ENCODE measurements at regions not wholly inside any gene's neighbourhood (a gene's known extent, or its start where the extent isn't known, plus 50 kb on each side); places are given as distances from the start of the nearest gene placed in this dataset.

DNA sequence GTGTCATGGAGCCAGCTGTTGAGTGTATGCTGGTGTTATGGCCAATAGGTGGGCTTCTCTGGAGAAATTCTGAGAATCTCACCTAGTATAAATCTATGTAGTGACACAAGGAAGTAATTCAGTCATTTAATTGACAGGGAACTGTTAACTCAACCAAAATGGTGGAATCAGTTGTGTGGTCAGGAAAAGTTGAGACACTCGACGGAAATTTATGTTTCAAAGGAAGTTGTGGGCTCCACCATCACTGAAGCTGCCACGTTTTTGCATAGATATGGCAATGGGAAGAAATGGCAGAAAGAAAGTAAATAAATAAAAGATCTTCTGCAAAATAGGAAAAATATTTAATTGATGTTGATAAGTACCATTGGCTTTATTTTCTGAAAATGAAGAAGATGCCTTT, 84.5 kb downstream of the ATP6V1G3 start (continued):
- no peak for TF ChIP-seq ZNF431 (CRISPR knock-in tag; IDR thresholded peaks at IDR 0.05; ENCODE audit: borderline replicate concordance, low read depth)
- no peak for TF ChIP-seq CENPT (CRISPR knock-in tag; IDR thresholded peaks at IDR 0.05; ENCODE audit: low read depth)
- TF ChIP-seq STAT5B (CRISPR knock-in tag; IDR thresholded peaks at IDR 0.05): no peak
- TF ChIP-seq PHB2 (IDR thresholded peaks at IDR 0.05; ENCODE audit: partially characterized antibody): no peak
- no peak for TF ChIP-seq FOXA3 (CRISPR knock-in tag; IDR thresholded peaks at IDR 0.05)

DNA sequence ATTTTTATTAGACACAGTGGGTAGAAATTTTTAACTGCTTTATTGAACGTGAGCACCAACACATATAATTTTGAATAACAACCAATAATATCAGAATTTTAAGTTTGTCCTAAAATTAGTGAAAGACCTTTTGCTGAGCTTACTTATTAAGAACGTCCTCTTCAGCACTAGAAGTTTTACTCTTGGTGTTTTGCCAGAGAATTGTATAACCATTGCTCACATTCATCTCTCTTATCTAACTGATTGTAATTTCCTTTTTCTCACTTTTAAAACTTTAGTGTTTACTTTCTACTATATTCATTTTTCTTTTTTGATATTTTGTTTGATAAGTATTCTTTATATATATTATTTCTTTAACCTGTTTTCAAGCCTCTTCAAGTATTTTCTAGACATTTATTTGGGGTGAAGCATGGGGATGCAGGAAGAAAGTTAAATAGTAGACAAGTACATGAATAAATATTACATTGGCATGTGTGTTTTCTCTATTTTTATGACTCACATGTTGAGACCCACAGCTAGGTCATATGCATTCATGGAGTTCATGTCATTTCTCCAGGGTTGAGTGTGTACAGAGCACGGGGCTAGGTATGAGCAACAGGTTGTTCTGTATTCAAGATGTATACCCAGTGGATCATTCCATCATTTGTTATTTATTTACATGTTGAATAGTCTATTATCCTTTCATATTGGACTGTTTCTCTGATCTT, 90.6 kb downstream of the ATP6V1G3 start:
- 3% methylated on average over 3 of the region's 3 CpGs for WGBS (ENCODE audit: low lambda C conversion rate)
- H3K4me1 ChIP-seq (ENCODE audit: insufficient read depth, low read length): no peaks in the 10 kb centered on the region
- no peak overlapping the region for H3K9ac ChIP-seq (ENCODE audit: insufficient read depth, low read depth, low read length)
- ChIA-PET CTCF (ENCODE audit: low intra/inter-chr PET ratio, low total read pairs) (no interaction called here), POLR2A (no interaction called here)
- DNase-seq (ENCODE audit: low spot score) (no peak), FAIRE-seq (no peak), ATAC-seq (no peak)
- H3K4me2 ChIP-seq (ENCODE audit: low read depth, low read length): no peak overlapping the region
- in situ Hi-C loops (cut with HindIII; ENCODE audit: extremely low pct_ligation_motif_present, low pct_unique_long_range_greater_than_20kb) (loop anchor here (25.0 kb wide), 2 partner anchors 363 to 938 kb away; no protein-coding TSS in a partner anchor), intact Hi-C loops (cut with micrococcal nuclease; ENCODE audit: unreplicated experiment) (no loop called here)
- no peaks in the 10 kb centered on the region for H3K79me2 ChIP-seq (ENCODE audit: insufficient read depth, low read length)
- TF ChIP-seq, protein P1, sequence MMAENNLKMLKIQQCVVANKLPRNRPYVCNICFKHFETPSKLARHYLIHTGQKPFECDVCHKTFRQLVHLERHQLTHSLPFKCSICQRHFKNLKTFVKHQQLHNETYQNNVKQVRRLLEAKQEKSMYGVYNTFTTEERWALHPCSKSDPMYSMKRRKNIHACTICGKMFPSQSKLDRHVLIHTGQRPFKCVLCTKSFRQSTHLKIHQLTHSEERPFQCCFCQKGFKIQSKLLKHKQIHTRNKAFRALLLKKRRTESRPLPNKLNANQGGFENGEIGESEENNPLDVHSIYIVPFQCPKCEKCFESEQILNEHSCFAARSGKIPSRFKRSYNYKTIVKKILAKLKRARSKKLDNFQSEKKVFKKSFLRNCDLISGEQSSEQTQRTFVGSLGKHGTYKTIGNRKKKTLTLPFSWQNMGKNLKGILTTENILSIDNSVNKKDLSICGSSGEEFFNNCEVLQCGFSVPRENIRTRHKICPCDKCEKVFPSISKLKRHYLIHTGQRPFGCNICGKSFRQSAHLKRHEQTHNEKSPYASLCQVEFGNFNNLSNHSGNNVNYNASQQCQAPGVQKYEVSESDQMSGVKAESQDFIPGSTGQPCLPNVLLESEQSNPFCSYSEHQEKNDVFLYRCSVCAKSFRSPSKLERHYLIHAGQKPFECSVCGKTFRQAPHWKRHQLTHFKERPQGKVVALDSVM (CRISPR knock-in tag; IDR thresholded peaks at IDR 0.05): no peak
- TF ChIP-seq IRF2 (CRISPR knock-in tag; IDR thresholded peaks at IDR 0.05): no peak
- TF ChIP-seq, protein P2, sequence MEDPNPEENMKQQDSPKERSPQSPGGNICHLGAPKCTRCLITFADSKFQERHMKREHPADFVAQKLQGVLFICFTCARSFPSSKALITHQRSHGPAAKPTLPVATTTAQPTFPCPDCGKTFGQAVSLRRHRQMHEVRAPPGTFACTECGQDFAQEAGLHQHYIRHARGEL (CRISPR knock-in tag; IDR thresholded peaks at IDR 0.05): no peak
- no peak for TF ChIP-seq ATM (IDR thresholded peaks at IDR 0.05; ENCODE audit: borderline replicate concordance)
- no peaks in the 10 kb centered on the region for H3K36me3 ChIP-seq (replicated peaks in 1 of 2; ENCODE audit: control insufficient read depth in 1 of 2, insufficient read depth in 2 of 2, low read length in 2 of 2)
- H3K27ac ChIP-seq (ENCODE audit: extremely low read length, insufficient read depth, low read length): no peak overlapping the region
- BruUV-seq (replicated peaks): no TSS peak
- no peaks in the 10 kb centered on the region for H4K20me1 ChIP-seq (ENCODE audit: insufficient read depth, low read length)
- H2AFZ ChIP-seq (ENCODE audit: low read length): no peak overlapping the region
- H3K4me3 ChIP-seq (replicated peaks in 1 of 3; ENCODE audit: insufficient read depth in 1 of 3, low read depth in 2 of 3, low read length in 3 of 3): no peak overlapping the region
- no peaks in the 10 kb centered on the region for H3K9me3 ChIP-seq (ENCODE audit: low read length)
- no peaks in the 10 kb centered on the region for H3K27me3 ChIP-seq (ENCODE audit: control insufficient read depth in 1 of 2, insufficient read depth in 2 of 2, low read length in 2 of 2)

Measured in HepG2 (cell line).